Stimulated activated CD4-positive, alpha-beta T cell treated with anti-CD3 and anti-CD28 coated beads, TNF-alpha, amount 100 ng/mL, for 1 hour (primary cell): ENCODE measurements at regions not wholly inside any gene's neighbourhood (a gene's known extent, or its start where the extent isn't known, plus 50 kb on each side); places are given as distances from the start of the nearest gene placed in this dataset.

Experiments
- DNase-seq, 3 donors: peaks; one replicate each; pipeline ENCODE4 v3.0.0-alpha.2; 2020; ENCODE audit warnings: low read depth in 3 of 3, low spot score in 1 of 3

DNA sequence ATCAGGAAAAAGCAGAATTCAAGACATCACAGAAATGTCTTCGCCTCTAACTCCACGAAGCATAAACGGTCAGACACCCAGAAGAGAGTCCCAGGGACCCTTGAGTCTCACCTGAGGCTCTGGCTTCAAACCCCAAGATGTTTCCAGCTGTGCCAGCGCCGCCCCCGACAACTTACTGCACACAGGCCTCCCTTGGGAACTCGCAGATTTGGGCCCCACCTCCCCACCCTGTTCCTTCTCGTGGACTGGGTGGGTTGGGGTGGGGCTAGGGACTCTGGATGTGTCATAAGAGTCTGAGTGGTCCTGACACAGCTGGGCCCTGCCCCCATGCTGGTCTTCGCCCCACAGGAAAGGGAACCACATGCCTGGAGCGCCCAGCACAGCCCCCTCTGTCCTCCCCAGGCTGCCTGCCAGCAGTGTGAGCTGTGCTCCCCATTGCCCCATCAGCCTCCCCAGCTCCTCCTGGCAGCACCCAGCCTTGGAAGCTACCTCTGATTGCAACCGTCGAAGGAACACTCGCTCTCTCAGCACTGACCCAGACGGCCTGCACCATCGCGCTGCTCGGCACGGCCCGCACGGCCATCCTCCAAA is 147.5 kb downstream of the CRYBB2 start:
- no peak for DNase-seq

- no peak for DNase-seq
Measured at GRCh38 chr22:25367756-25368155, 148.3 kb downstream of the CRYBB2 start.

GRCh38 chr22:25368271-25368670 is 148.8 kb downstream of the CRYBB2 start:
- no peak for DNase-seq

DNA sequence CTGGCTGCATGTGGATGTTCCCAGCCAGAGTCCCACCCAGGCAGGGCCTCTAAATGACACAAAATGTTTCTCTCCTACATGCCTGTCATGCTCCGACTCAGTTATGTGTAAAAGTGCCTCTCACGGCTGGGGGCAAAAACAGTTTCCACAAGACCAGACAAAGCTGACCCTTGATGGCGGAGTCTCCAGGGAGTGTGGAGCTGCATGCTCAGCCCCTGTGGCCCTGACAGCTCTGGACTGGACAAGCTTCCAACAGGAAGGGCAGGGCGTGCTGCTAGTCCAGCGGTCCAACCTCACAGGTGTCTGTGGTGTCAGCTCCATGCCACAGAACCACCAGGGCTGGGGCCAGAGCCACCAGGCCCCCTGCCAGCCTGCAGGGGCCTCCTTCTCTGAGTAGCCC is 149.6 kb downstream of the CRYBB2 start:
- no peak for DNase-seq

DNA sequence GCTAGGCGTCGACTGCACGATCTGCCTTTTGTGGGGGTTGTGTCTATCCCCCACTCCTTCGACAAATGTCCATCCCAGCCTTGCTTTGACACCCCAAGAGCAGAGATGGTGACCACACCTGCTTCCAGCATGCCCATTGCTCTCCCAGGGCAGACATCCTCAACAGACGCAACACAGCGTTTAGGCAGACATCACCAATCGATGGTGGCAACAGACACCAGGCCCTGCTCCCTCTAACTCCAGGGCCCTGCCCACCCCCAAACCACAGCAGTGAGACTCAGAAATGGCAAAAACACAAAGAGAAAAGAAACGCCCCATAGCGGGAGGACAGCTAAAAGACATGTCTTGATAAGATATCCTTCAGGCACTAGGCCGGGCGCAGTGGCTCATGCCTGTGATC is 150.9 kb downstream of the CRYBB2 start:
- no peak for DNase-seq

DNA sequence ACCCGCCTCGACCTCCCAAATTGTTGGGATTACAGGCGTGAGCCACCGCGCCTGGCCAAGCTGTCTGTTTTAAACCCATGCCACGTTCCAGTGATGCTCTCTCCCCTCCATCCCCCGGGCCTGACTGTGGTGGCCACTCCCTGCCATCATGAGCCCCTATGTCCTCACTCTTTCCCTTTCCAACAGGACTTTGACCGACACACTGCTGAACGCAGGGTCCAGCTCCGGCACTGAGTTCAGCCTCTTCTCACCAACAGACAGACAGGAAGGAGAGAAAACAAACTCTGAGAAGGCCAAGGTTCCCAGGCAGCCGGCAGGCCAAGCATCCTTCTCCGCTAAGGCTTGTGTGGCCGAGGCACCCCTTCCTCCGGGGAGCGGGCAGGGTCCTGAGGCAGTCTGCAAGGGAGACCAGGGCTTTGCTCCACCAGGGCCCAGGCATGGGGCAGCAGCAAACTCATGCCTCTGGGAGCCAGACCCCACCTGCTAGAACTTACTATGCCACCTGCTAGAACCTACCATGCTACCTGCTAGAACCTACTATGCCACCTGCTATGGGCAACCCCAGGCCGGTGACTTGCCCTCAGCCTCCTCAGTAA is 152.7 kb downstream of the CRYBB2 start:
- DNase-seq: no peak

DNA sequence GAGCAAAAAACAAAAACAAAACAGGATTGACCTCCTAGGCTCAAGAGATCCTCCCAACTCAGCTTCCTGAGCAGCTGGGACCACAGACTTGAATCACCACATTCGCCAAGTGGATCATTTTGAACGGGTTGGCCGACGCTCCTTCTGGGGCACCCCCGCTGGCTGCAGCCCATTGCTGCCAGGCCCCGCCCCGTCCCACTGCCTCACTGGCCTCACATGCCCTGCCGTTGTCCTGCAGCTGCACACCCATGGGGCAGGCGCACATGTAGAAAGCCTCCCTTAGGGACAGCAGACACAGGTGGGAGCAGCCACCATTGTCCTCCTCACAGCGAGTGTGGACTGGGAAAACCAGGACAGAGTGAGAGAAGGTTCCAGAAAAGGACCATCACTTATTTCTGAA is 154.5 kb downstream of the CRYBB2 start:
- DNase-seq: no peak

DNA sequence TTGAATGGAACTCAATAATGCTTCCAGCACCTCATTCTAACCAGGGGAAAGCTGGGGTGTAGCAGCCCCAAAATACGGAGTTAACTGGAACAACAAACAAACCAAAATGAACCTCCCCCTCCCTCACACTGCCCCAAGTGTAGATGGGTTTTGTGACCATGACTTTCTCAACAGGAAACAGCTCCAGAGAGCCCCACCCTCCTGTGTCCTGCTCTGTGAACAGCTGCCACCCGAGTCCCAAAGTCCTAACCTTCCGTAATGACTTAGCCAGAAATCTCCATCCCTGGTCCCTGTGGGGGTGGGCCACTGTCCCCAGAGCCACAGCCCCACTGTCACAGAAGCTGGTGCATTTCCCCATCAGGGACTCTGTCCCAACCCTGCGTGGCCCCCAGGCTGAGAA is 155.4 kb downstream of the CRYBB2 start:
- no peak for DNase-seq

DNA sequence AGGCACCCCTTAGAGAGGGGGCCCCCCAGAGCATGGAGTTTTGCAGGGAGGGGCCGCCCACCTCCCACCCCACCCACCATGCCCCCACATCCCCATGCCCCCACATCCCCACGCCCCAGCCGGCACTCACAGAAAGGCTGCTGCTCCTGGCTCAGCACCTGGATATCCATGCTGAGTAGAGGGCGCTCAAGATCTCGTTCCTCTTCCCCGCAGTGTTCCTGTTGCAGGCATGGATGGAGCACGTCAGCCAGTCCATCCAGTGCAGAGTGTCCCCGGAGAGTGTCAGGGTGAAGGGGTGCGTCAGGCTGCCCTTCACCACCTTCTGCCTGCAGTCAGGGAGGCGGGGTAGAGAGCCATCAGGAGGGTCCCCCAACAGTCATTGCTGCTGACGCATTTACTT is 156.2 kb downstream of the CRYBB2 start:
- no peak for DNase-seq

GRCh38 chr22:25377699-25378098 is 158.3 kb downstream of the CRYBB2 start:
- no peak for DNase-seq

- no peak for DNase-seq
Measured at GRCh38 chr22:25380122-25380747, 160.8 kb downstream of the CRYBB2 start.

- DNase-seq: no peak
Measured at GRCh38 chr22:25382762-25383161, 163.3 kb downstream of the CRYBB2 start.

DNA sequence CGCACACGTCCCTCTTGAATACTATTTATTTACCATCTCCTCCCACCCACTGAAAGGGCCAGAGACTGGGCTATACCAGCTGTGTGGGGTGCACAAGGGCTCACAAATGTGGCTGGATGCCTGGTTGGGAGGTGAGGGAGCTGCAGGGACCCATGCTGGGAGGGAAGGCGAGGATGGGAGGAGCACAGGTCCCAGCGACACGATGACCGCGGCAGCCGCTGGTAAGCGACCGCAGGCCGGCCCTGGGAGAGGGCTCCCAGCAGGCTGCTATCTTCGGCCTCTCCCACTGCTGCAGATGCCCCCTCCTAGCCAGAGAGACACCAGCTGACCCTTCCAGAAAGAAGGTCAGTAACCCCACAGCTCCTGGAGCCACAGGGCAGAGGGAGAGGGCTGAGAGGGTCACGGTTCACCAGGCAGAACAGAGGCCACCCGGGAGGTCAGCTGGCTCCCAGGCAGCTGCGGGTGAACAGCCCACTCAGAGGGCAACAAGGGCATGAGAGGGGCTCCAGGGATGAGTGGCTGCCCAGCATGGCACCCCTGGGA is 163.9 kb downstream of the CRYBB2 start:
- DNase-seq: no peak

GRCh38 chr22:25383892-25384291 is 164.5 kb downstream of the CRYBB2 start:
- DNase-seq: no peak

DNA sequence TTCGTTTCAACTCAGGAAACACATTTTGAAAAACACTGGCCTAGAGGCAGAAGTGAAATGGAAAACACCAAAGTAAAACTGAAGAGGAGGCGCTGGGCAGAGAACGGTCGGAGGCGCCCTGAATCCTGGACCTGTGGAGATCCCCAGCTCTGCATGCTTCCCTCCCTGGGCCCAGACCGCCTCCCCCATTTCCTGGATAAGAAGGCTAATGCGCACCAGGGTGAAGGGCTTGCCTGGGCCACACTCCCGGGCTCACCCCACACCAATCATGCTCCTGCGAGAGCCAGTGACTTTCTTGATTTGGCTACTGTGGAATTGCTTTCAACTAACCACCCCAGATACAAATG is 167.1 kb downstream of the CRYBB2 start:
- no peak for DNase-seq

- DNase-seq: no peak
Measured at GRCh38 chr22:25388415-25388814, 169.0 kb downstream of the CRYBB2 start.

DNA sequence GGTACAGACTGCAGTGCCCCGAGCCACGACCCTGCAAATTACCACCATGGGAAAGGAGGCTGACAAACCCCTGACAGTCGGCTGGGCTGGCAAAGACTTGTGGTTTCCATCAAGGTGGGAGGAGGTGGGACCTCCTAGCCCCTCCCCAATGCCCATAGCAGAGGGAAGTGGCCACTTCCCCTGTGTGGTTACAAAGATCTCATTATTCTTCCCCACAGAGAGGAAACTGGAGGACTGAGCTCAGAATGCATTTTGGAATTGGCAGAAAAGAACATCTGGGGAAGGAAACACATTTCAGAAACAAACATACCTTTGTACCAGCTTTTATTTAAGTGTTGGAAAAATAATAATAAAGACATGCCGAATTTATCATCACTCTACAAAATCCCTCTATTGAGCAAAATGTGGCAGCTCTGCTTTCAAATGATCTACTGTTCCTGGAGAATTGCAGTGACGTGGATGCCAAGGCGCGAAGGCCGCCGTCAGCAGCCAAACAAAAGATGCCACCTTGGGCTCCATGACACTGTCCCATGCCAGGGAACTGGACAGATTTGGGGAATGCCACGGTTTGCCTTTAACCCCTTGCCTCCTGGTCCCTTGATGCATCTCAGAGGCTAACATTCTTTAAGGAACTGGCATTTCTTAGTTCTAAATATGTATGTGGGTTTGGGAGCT is 169.6 kb downstream of the CRYBB2 start:
- no peak for DNase-seq

DNA sequence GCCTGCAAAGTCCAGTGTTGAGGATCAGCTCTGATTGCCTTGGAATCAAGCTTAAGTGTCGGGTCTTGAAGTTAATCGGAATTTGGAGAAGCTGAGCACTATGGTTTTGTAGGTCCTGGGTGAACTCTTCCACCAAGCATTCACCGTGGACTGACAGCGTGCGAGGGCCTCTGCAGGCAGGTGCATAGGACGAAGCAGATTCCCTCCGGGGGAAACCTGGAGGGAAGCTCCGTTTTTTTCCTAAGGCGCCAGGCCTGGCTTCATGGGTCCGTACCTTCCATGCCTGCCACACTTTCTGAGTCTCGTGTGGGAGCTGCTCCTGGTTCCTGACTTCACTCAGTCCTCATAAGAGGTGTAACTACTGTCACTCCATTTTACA is 170.1 kb downstream of the CRYBB2 start:
- DNase-seq: no peak

DNA sequence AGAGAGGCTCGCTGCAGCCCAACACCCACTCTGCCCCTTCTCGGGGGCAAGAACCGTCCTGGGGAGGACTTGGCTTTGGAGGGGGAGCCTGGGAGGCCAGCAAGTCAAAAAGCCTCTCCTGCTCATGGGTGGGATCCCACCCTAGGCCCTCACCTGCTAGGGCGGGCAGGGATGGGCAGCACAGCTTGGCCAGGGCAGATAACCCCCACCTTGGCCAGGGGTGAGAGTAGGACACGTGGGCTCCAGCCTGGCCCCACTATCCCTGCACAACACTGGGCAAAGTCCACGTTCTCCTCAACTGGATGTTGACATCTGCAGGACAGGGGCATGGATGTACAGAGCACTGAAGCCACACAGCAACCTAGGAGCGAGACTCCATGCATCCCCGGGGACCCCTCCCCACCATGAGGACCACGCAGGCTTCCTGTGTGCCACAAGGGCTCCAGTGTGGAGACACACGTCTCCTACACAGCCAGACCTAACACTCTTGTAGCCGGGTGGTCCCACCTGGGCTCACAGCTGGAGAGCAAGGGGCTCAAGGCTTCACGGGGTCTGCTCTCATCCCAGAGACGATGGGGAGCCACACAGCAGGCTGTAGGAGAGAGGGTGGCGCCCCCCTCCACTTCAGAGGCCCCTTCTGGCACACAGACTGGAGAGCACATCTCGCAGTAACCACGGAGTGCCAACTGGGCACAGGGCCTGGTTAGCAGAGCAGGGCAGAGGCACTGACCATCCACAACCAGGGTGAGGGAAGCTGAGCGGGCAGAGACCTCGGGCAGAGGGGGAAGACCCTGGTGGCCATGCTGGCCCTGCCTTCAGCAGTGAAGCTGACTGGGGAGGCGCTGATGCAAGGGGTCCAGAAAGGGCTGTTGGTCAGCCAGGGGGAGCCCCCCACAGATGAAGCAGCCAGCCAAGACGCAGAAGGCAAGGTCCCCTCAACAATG is 171.1 kb downstream of the CRYBB2 start:
- no peak for DNase-seq

GRCh38 chr22:25392584-25392983 is 171.9 kb upstream of the GRK3 start:
- no peak for DNase-seq

- no peak for DNase-seq
Measured at GRCh38 chr22:25393121-25393805, 171.2 kb upstream of the GRK3 start.
